GM21786 (cell line): ENCODE measurements at regions not wholly inside any gene's neighbourhood (a gene's known extent, or its start where the extent isn't known, plus 50 kb on each side); places are given as distances from the start of the nearest gene placed in this dataset.

Experiments
- ATAC-seq: cut with Tn5 transposase; IDR thresholded peaks from one replicate; pipeline ENCODE4 v1.9.1; 2021; ENCODE audit not compliant: unreplicated experiment

DNA sequence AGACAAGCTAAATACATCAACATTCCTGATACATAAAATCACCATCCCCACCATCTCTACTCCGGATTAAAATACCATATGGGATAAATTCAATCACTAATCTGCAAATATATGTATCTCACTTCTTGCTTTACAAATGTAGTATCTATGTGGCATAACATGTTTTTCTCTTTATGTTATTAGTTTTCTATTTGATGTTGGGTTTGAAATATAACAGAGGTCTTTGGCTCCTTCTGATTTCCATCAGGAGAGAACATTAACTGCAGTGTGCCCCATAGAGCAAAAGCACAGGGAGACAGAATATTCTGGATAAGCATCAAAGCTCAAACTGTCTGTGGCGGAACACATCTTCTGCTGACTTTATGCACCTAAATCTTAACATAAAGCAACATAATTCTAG is 547.2 kb upstream of the CDH8 start:
- ATAC-seq, result no peak

- no peak for ATAC-seq
Measured at GRCh38 chr16:62573466-62573865, 537.2 kb upstream of the CDH8 start.

GRCh38 chr16:62568926-62569325 is 532.7 kb upstream of the CDH8 start:
- no peak for ATAC-seq

GRCh38 chr16:62565706-62566105 is 529.5 kb upstream of the CDH8 start:
- ATAC-seq, result no peak

- no peak for ATAC-seq
Measured at GRCh38 chr16:62564291-62564690, 528.1 kb upstream of the CDH8 start.

- no peak for ATAC-seq
Measured at GRCh38 chr16:62562121-62562520, 525.9 kb upstream of the CDH8 start.

- no peak for ATAC-seq
Measured at GRCh38 chr16:62549875-62550274, 513.6 kb upstream of the CDH8 start.

DNA sequence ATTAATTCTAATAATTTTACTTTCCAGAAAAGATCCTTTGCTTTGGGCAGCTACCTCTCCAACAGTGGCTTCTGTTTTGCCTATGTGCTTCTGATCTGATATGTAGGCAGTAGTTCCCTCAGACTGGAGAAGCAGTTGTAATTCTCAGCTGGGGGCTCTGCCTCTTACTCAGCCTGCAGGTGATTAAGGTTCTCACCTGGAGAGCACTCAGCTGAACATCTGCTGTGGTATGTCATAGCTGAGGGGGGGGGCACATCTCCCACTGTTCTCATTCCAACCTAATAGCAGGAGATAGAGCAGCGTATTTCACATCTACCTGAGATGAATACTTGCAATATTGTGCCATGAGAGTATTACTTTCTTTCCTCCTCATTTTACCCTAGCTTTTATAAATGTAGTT is 511.9 kb upstream of the CDH8 start:
- ATAC-seq, result no peak

GRCh38 chr16:62546701-62547100 is 510.5 kb upstream of the CDH8 start:
- ATAC-seq, result no peak

- ATAC-seq, result no peak
Measured at GRCh38 chr16:62545039-62545438, 508.8 kb upstream of the CDH8 start.

- no peak for ATAC-seq
Measured at GRCh38 chr16:62543516-62543915, 507.3 kb upstream of the CDH8 start.

DNA sequence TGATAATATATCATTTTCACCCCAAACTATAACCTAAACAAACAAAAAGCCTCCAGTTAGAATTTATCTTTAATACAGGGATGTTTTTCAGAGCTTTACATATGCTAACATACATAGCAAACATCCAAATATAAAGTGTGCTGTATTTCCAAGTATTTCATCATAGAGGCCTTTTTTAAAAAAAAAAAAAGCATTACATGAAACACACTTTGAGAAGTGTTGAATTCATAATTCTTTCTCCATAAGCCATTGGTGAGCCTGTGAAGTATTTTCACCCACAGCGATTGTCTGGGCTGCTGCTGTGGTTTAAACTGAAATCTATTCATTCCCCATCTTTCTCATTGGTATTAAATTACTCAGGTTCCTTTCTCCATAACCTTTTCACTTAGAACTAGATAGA is 503.4 kb upstream of the CDH8 start:
- no peak for ATAC-seq

DNA sequence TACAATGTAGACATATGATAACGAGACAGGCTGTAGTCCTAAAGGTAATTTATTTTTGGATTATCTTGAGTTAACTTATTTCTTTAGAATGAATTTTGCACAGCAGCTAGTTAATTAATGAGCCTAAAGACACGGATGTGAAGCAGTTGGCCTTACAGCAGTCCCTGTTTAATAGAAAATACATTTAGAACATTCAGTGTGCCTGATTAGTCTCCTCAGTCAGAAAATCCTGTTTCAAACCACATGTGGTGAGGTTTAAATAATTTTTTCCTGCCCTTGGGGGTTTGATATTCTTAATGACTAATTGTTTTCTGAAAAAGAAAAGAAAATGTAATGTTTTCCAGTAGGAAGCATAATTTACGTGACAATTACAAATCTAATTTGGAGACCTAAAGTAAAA is 494.2 kb upstream of the CDH8 start:
- ATAC-seq, result no peak

DNA sequence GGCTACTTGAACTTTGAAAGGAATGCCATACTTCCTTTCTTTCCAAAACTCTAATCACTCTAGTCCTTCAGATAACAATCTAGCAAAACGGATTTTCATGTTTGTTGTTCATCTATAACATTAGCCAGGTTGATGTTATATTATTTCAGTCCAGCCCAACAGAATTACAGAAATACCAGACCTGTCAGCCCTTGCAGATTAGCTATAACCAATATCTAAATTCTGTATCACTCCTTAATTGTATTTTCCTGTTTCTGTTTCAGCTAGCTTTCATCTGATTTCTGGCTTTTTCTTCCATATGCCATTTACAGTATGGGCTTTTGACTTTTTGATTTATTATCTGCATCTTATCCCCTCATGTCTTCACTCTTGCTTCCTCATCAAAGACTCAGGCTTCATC is 479.8 kb upstream of the CDH8 start:
- no peak for ATAC-seq

- no peak for ATAC-seq
Measured at GRCh38 chr16:62503073-62503472, 466.8 kb upstream of the CDH8 start.

GRCh38 chr16:62478903-62479458 is 442.7 kb upstream of the CDH8 start:
- no peak for ATAC-seq

DNA sequence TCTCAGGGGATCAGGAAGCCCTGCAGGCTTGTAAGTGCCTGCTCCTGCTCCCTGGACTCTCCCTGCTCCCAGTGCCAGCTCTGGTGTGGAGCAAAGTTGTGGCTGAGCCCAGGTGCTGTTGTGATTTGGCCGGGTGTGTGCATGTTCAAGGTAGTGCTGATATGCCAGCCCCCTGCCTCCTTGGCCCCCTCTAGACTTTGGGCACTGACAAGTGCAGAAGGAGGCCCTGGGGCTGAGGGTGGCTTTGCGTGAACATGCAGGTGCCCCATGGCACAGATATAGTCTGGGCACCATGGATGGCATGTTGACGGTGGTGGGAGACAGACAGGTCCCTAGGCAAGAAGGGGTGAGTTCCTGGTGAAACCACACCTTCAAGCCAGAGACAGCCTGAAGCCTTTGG is 441.6 kb upstream of the CDH8 start:
- no peak for ATAC-seq

GRCh38 chr16:62475573-62475972 is 439.3 kb upstream of the CDH8 start:
- no peak for ATAC-seq

DNA sequence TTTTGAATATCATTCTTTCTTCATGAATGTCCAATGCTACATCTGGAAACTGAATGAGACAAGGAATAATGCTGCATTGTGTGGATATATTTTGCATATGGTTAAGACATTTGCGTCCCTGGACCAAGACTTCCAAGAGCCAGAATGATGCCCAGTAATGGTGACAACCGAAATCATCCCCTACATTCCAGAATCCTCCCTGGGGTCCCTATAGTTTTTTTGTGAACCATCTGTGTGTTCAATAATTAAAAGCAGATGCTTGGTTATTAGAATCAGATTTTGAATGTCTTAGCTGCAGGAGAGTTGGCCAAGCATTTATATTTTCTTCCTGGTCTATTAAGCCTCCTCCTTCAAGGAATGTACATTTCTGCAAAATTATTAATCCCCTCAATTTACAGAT is 426.7 kb upstream of the CDH8 start:
- no peak for ATAC-seq

- no peak for ATAC-seq
Measured at GRCh38 chr16:62450291-62450690, 414.1 kb upstream of the CDH8 start.

DNA sequence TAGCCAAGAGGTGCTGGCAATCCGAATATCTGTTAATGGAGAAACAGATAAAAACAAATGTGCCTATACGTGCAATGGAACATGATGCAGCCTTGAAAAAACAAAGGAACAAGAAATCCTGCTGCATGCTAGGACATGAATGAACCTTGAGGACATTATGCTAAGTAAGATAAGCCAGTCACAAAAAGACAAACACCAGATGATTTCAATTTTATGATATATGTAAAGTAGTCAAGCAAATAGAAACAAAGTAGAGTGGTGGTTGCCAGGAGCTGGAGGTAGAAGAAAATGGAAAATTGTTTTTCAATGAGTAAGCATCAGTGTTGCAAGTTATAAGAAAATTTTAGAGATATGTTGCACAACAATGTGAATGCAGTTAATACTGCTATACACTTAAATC is 409.7 kb upstream of the CDH8 start:
- no peak for ATAC-seq

GRCh38 chr16:62424206-62424605 is 388.0 kb upstream of the CDH8 start:
- no peak for ATAC-seq

DNA sequence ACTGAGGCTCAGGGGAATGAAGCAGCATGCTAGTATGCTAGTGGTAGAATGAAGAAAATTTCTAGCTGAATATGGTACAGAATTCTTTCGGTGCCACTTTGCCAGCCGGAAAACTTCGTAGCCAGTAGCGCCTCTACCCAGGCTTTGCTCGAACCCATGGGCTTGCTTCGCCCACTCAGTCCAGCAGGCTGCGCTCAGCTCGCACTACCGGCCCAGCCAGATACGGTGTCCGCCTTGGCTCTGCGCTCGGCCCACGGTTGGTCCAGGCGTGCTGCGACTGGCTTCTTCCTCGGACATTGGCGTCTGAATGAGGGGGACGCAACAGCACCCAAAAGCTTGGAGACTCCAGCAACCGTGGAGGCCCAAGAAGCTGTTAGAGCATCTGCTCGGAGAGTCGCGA is 372.5 kb upstream of the CDH8 start:
- ATAC-seq, result no peak

GRCh38 chr16:62406387-62406786 is 370.1 kb upstream of the CDH8 start:
- no peak for ATAC-seq
